ENCODE measurements at regions not wholly inside any gene's neighbourhood (a gene's known extent, or its start where the extent isn't known, plus 50 kb on each side); places are given as distances from the start of the nearest gene placed in this dataset.

GRCh38 chr17:13268791-13269595, 251.2 kb upstream of the ELAC2 start:
- no peak for TF ChIP-seq POLR2AphosphoS5 (IDR thresholded peaks at IDR 0.05)
- no peak for TF ChIP-seq POLR2A (IDR thresholded peaks at IDR 0.05)
- TF ChIP-seq, protein P1, sequence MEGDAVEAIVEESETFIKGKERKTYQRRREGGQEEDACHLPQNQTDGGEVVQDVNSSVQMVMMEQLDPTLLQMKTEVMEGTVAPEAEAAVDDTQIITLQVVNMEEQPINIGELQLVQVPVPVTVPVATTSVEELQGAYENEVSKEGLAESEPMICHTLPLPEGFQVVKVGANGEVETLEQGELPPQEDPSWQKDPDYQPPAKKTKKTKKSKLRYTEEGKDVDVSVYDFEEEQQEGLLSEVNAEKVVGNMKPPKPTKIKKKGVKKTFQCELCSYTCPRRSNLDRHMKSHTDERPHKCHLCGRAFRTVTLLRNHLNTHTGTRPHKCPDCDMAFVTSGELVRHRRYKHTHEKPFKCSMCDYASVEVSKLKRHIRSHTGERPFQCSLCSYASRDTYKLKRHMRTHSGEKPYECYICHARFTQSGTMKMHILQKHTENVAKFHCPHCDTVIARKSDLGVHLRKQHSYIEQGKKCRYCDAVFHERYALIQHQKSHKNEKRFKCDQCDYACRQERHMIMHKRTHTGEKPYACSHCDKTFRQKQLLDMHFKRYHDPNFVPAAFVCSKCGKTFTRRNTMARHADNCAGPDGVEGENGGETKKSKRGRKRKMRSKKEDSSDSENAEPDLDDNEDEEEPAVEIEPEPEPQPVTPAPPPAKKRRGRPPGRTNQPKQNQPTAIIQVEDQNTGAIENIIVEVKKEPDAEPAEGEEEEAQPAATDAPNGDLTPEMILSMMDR (IDR thresholded peaks at IDR 0.05): no peak

Measured in stomach (tissue), 4 donors.